GM18502 (cell line): ENCODE measurements at regions not wholly inside any gene's neighbourhood (a gene's known extent, or its start where the extent isn't known, plus 50 kb on each side); places are given as distances from the start of the nearest gene placed in this dataset.
"Not testable (repeated sequence)": the region's sequence is repeated elsewhere in the genome, so short reads cannot be mapped to it uniquely, and the experiment has no call there.

Experiments used
- ATAC-seq: cut with Tn5 transposase; IDR thresholded peaks from one replicate; pipeline ENCODE4 v1.9.1; 2021; ENCODE audit warnings: mild to moderate bottlenecking; ENCODE audit not compliant: unreplicated experiment, poor library complexity

- no peak for ATAC-seq
These were observed 56.4 kb upstream of the XIRP2 start for GRCh38 chr2:166831930-166832329.

- ATAC-seq: no peak
These were observed 62.4 kb upstream of the XIRP2 start for GRCh38 chr2:166825914-166826313.

GRCh38 chr2:166814335-166814734, 73.9 kb upstream of the XIRP2 start:
- ATAC-seq: no peak

GRCh38 chr2:166812166-166812891, 76.0 kb upstream of the XIRP2 start:
- no peak for ATAC-seq

GRCh38 chr2:166805753-166806152, 82.5 kb upstream of the XIRP2 start:
- ATAC-seq: no peak

- no peak for ATAC-seq
These were observed 84.8 kb upstream of the XIRP2 start for GRCh38 chr2:166803373-166804000.

- ATAC-seq: no peak
These were observed 85.8 kb upstream of the XIRP2 start for GRCh38 chr2:166802475-166802874.

- no peak for ATAC-seq
These were observed 95.5 kb upstream of the XIRP2 start for GRCh38 chr2:166792808-166793207.

- ATAC-seq: no peak
These were observed 101.6 kb upstream of the XIRP2 start for GRCh38 chr2:166786707-166787106.

- ATAC-seq: no peak
These were observed 103.9 kb upstream of the XIRP2 start for GRCh38 chr2:166784296-166784946.

GRCh38 chr2:166775176-166775575, 113.1 kb upstream of the XIRP2 start:
- no peak for ATAC-seq

GRCh38 chr2:166773308-166773949, 114.9 kb upstream of the XIRP2 start:
- ATAC-seq: no peak

- ATAC-seq: no peak
These were observed 119.7 kb upstream of the XIRP2 start for GRCh38 chr2:166768393-166769123.

GRCh38 chr2:166766769-166767322, 121.4 kb upstream of the XIRP2 start:
- not testable (repeated sequence) for ATAC-seq

- ATAC-seq: no peak
These were observed 122.1 kb upstream of the XIRP2 start for GRCh38 chr2:166766220-166766619.

- ATAC-seq: no peak
These were observed 123.1 kb upstream of the XIRP2 start for GRCh38 chr2:166765141-166765540.

GRCh38 chr2:166764702-166765101, 123.6 kb upstream of the XIRP2 start:
- ATAC-seq: no peak

- no peak for ATAC-seq
These were observed 124.1 kb upstream of the XIRP2 start for GRCh38 chr2:166764216-166764615.

GRCh38 chr2:166762746-166763145, 125.5 kb upstream of the XIRP2 start:
- no peak for ATAC-seq

- no peak for ATAC-seq
These were observed 129.3 kb upstream of the XIRP2 start for GRCh38 chr2:166758956-166759355.
